PFSK-1 (cell line): ENCODE measurements at regions not wholly inside any gene's neighbourhood (a gene's known extent, or its start where the extent isn't known, plus 50 kb on each side); places are given as distances from the start of the nearest gene placed in this dataset.

Source experiments
- FOXP2 ChIP-seq: optimal IDR thresholded peaks from 2 replicates; pipeline ENCODE3; 2011; ENCODE audit warnings: borderline replicate concordance, control low read depth, inconsistent platforms; ENCODE audit not compliant: insufficient read depth; ENCODE audit errors: extremely low read length, extremely low read depth
- POLR2AphosphoS5 ChIP-seq: IDR thresholded peaks from 2 replicates; pipeline ENCODE4 v1.6.1; 2012; ENCODE audit warnings: low read depth, mild to moderate bottlenecking, control low read depth, low read length, moderate library complexity
- REST ChIP-seq, 2 experiments: IDR thresholded peaks; 2 replicates each; pipeline versions ENCODE4 v1.6.1 to v1.8.0; 2011 to 2012; ENCODE audit warnings: low read depth in 2 of 2, low read length in 2 of 2, control low read depth in 1 of 2, inconsistent platforms in 1 of 2, mild to moderate bottlenecking in 1 of 2, moderate library complexity in 1 of 2; ENCODE audit not compliant: insufficient read depth in 1 of 2
- SIN3A ChIP-seq: IDR thresholded peaks from 2 replicates; pipeline ENCODE4 v1.6.1; 2012; ENCODE audit warnings: mild to moderate bottlenecking, low read length, moderate library complexity, borderline replicate concordance; ENCODE audit not compliant: insufficient read depth
- TAF1 ChIP-seq: IDR thresholded peaks from 2 replicates; pipeline ENCODE4 v1.6.1; 2012; ENCODE audit warnings: low read length, control low read depth, borderline replicate concordance; ENCODE audit not compliant: insufficient read depth

DNA sequence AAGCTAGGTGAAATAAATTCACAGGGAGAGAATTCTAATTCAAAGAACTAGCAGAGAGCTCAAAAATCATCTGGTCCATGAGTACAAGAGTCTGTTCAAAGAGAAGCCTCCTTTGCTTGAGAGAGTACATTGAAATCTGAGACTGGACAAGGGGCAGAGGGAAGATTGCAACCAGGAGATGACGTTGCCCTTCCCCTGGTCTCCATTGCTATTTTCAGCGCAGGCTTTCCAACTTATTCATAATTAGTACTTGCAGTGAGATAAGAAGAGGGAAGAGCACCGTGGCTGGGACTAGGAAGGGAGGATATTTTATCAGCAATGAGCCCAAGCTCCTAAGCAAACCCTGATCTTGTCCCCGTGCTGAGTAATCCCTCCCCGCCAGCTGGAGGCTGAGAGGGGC, 251.8 kb upstream of the RORA start:
- TF ChIP-seq FOXP2 (no peak), SIN3A (no peak), TAF1 (no peak), POLR2AphosphoS5 (no peak), REST (IDR thresholded peaks at IDR 0.05; ENCODE audit: insufficient read depth in 1 of 2, low read depth in 2 of 2, low read length in 2 of 2) (no peak)

DNA sequence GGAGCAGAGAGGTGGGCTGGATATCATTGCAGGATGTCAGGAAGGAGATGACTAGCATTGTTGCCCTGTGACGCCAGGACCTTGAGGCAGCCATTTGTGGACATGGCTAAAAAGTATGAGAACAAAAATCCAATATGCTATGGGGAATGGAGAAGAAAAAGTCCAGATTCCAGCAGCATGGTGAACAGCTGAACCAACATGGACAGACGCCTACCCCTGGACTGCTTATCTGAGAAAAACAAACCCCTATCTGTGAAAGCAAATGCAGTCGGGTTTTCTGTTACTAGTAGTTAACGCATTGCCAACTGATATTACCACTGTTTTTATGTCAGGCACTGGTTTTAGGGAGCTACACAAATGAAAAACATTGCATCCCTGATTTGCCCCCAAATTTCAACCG, 251.2 kb upstream of the RORA start:
- TF ChIP-seq SIN3A, result no peak
- no peak for TF ChIP-seq FOXP2
- TF ChIP-seq TAF1, result no peak
- no peak for TF ChIP-seq POLR2AphosphoS5
- no peak for TF ChIP-seq REST (IDR thresholded peaks at IDR 0.05; ENCODE audit: insufficient read depth in 1 of 2, low read depth in 2 of 2, low read length in 2 of 2)

GRCh38 chr15:61479613-61480012, 250.5 kb upstream of the RORA start:
- TF ChIP-seq TAF1 (no peak), FOXP2 (no peak), REST (IDR thresholded peaks at IDR 0.05; ENCODE audit: insufficient read depth in 1 of 2, low read depth in 2 of 2, low read length in 2 of 2) (no peak), POLR2AphosphoS5 (no peak), SIN3A (no peak)

GRCh38 chr15:61476741-61477140, 247.6 kb upstream of the RORA start:
- no peak for TF ChIP-seq TAF1
- no peak for TF ChIP-seq REST (IDR thresholded peaks at IDR 0.05; ENCODE audit: insufficient read depth in 1 of 2, low read depth in 2 of 2, low read length in 2 of 2)
- no peak for TF ChIP-seq FOXP2
- no peak for TF ChIP-seq POLR2AphosphoS5
- TF ChIP-seq SIN3A, result no peak

GRCh38 chr15:61474796-61475195, 245.7 kb upstream of the RORA start:
- TF ChIP-seq REST (IDR thresholded peaks at IDR 0.05; ENCODE audit: insufficient read depth in 1 of 2, low read depth in 2 of 2, low read length in 2 of 2) (no peak), FOXP2 (no peak), TAF1 (0 out of 2 replicates have a peak, but pooled peaks have one; percentile 15)
